K562 (cell line): ENCODE measurements at regions not wholly inside any gene's neighbourhood (a gene's known extent, or its start where the extent isn't known, plus 50 kb on each side); places are given as distances from the start of the nearest gene placed in this dataset.

Source experiments
- ATAC-seq: fragments of 200-7000 bp; cut with Tn5 transposase; 3 replicates; pipeline ENCODE4 v1.9.1; 2020; ENCODE audit warnings: moderate library complexity
- BruUV-seq: library from RNA; stranded (reverse); fragments of 400-500 nt; replicated peaks from 2 replicates; lab custom pipeline; 2021; lab: Mats Ljungman, UMichigan
- CTCF ChIA-PET: fragments of 300-600 bp; formaldehyde crosslinking; extraction: SDS; loops from one replicate; lab custom pipeline; 2021; ENCODE audit warnings: low intra/inter-chr PET ratio; lab: Yijun Ruan, JAX
- POLR2A ChIA-PET: fragments of 300-600, 350-650 bp; sonication (Branson Sonifier 250); formaldehyde crosslinking; extraction: SDS; loops from one replicate; lab custom pipeline; 2021; ENCODE audit warnings: antibody characterized with exemption, inconsistent platforms; lab: Yijun Ruan, JAX
- DNase-seq, 4 experiments: peaks; one replicate each; pipeline versions ENCODE4 v3.0.0 to v3.0.0-alpha.2; 2011 to 2018; ENCODE audit warnings: low spot score in 3 of 4, mixed read lengths in 3 of 4; ENCODE audit errors: extremely low read depth in 1 of 4
- FAIRE-seq: peaks from 2 replicates; lab custom pipeline; 2011; peaks lifted over from hg19 to GRCh38; lab: Jason Lieb, UNC
- H2AFZ ChIP-seq: 2 replicates; pipeline ENCODE4 v1.6.0; 2011; ENCODE audit warnings: low read depth, low read length, control low read depth, inconsistent platforms
- H3K27ac ChIP-seq: fragments of 200-600 bp; 3 replicates; pipeline ENCODE4 v1.8.0; 2011; ENCODE audit warnings: low read depth, mild to moderate bottlenecking, control low read depth, inconsistent platforms, low read length, moderate library complexity, mixed read lengths; ENCODE audit errors: extremely low read depth
- H3K27me3 ChIP-seq, 2 experiments: fragments of 300-600 bp in 1 of 2; 2 replicates in 1 of 2; 3 replicates in 1 of 2; pipeline versions ENCODE4 v1.6.0 to v1.8.0; 2011; ENCODE audit warnings: inconsistent platforms in 2 of 2, low read length in 2 of 2, mild to moderate bottlenecking in 1 of 2, mixed read lengths in 1 of 2, moderate library complexity in 1 of 2; ENCODE audit not compliant: control insufficient read depth in 2 of 2, insufficient read depth in 2 of 2
- H3K36me3 ChIP-seq: fragments of 300-600 bp; 3 replicates; pipeline ENCODE4 v1.8.0; 2011; ENCODE audit warnings: mild to moderate bottlenecking, low read length, inconsistent platforms; ENCODE audit not compliant: control insufficient read depth, insufficient read depth
- H3K4me1 ChIP-seq, 2 experiments: fragments of 200-600 bp in 1 of 2; replicated peaks in 1 of 2; 2 replicates in 1 of 2; 3 replicates in 1 of 2; pipeline versions ENCODE4 v1.5.1 to v1.8.0; 2011; ENCODE audit warnings: inconsistent platforms in 2 of 2, low read length in 2 of 2, mild to moderate bottlenecking in 1 of 2, mixed read lengths in 1 of 2, moderate library complexity in 1 of 2; ENCODE audit not compliant: control insufficient read depth in 2 of 2, insufficient read depth in 2 of 2
- H3K4me2 ChIP-seq: 2 replicates; pipeline ENCODE4 v1.6.1; 2011; ENCODE audit warnings: low read length, control low read depth, inconsistent platforms, mixed read lengths; ENCODE audit not compliant: insufficient read depth
- H3K4me3 ChIP-seq: fragments of 200-600 bp; sonication (generic), shearing (Covaris generic); 2 replicates; pipeline ENCODE4 v1.5.1; 2016; ENCODE audit warnings: control low read depth, inconsistent platforms
- H3K79me2 ChIP-seq: fragments of 200-600 bp; 3 replicates; pipeline ENCODE4 v1.8.0; 2011; ENCODE audit warnings: low read length, inconsistent platforms; ENCODE audit not compliant: control insufficient read depth, insufficient read depth
- H3K9ac ChIP-seq, 2 experiments: 2 replicates each; pipeline versions ENCODE4 v1.6.0 to v1.6.1; 2011; ENCODE audit warnings: low read depth in 2 of 2, low read length in 2 of 2, control low read depth in 1 of 2, inconsistent platforms in 1 of 2, mild to moderate bottlenecking in 1 of 2, mixed read lengths in 1 of 2; ENCODE audit not compliant: insufficient read depth in 1 of 2
- H3K9me1 ChIP-seq: one replicate; pipeline ENCODE4 v1.6.0; 2011; ENCODE audit warnings: inconsistent platforms, mild to moderate bottlenecking, low read length, moderate library complexity; ENCODE audit not compliant: control insufficient read depth, insufficient read depth
- H3K9me3 ChIP-seq: replicated peaks from 2 replicates; pipeline ENCODE4 v1.5.1; 2011; ENCODE audit warnings: low read depth, low read length, inconsistent platforms; ENCODE audit not compliant: control insufficient read depth, insufficient read depth
- H4K20me1 ChIP-seq: replicated peaks from 2 replicates; pipeline ENCODE4 v1.6.1; 2011; ENCODE audit warnings: low read length, inconsistent platforms, mixed read lengths; ENCODE audit not compliant: control insufficient read depth, insufficient read depth
- CTCF ChIP-seq, 3 experiments: IDR thresholded peaks in 2 of 3; conservative IDR thresholded peaks in 1 of 3; 2 replicates each; pipeline ENCODE4 v1.5.1; 2011 to 2012; ENCODE audit warnings: low read length in 3 of 3, mild to moderate bottlenecking in 3 of 3, control low read depth in 2 of 3, improper control_type of control experiment in 1 of 3, inconsistent platforms in 1 of 3, low read depth in 1 of 3, mixed read lengths in 1 of 3, moderate library complexity in 1 of 3; ENCODE audit not compliant: insufficient read depth in 2 of 3
- HOXB6 ChIP-seq: fragments of 250-450 bp; sonication (Bioruptor Pico); IDR thresholded peaks from 2 replicates; pipeline ENCODE4 v1.5.1; 2022; ENCODE audit warnings: mild to moderate bottlenecking, borderline replicate concordance
- KLF10 ChIP-seq: fragments of 250-450 bp; sonication (Bioruptor Pico); IDR thresholded peaks from 2 replicates; pipeline ENCODE4 v1.6.1; 2021; ENCODE audit warnings: matching md5 sums
- MEF2D ChIP-seq: conservative IDR thresholded peaks from 2 replicates; pipeline ENCODE4 v1.6.1; 2016; ENCODE audit warnings: low read depth, missing genetic modification characterization, missing compliant biosample characterization
- NCOA6 ChIP-seq: fragments of 450-650 bp; IDR thresholded peaks from 2 replicates; pipeline ENCODE4 v1.6.1; 2017; ENCODE audit warnings: mild to moderate bottlenecking
- NONO ChIP-seq, 2 experiments: fragments of 200-400 bp in 1 of 2; fragments of 450-650 bp in 1 of 2; formaldehyde crosslinking in 1 of 2; IDR thresholded peaks; 2 replicates each; pipeline ENCODE4 v1.6.1; 2017; ENCODE audit warnings: low read depth in 2 of 2, mild to moderate bottlenecking in 2 of 2, moderate library complexity in 2 of 2, low read length in 1 of 2
- PHF8 ChIP-seq: fragments of 200-600 bp; sonication (generic); IDR thresholded peaks from 2 replicates; pipeline ENCODE4 v1.6.1; 2012; ENCODE audit warnings: mixed run types, mild to moderate bottlenecking, inconsistent platforms, low read length, moderate library complexity, borderline replicate concordance
- RBFOX2 ChIP-seq: fragments of 200-400 bp; formaldehyde crosslinking; IDR thresholded peaks from 2 replicates; pipeline ENCODE4 v1.6.1; 2017; ENCODE audit warnings: low read depth, mild to moderate bottlenecking, low read length, moderate library complexity
- RHOXF2B ChIP-seq: fragments of 250-450 bp; sonication (Bioruptor Pico); conservative IDR thresholded peaks from 2 replicates; pipeline ENCODE4 v1.5.1; 2021
- TCF7L2 ChIP-seq: fragments of 150-350 bp; IDR thresholded peaks from 2 replicates; pipeline ENCODE4 v1.6.1; 2016; ENCODE audit warnings: low read depth, mild to moderate bottlenecking, low read length, moderate library complexity
- ZNF347 ChIP-seq: fragments of 450-650 bp; formaldehyde crosslinking; IDR thresholded peaks from 2 replicates; pipeline ENCODE4 v1.4.0; 2020; ENCODE audit warnings: low read depth, mild to moderate bottlenecking, moderate library complexity
- ZNF699 ChIP-seq: fragments of 250-450 bp; sonication (Bioruptor Pico); IDR thresholded peaks from 2 replicates; pipeline ENCODE4 v1.8.0; 2021; ENCODE audit warnings: mild to moderate bottlenecking, moderate library complexity; ENCODE audit not compliant: insufficient replicate concordance
- WGBS: fragments of 100-300 bp; shearing (Covaris generic); methylation state at CpG from one replicate; pipeline ENCODE4 v1.1.6; 2016; ENCODE audit warnings: low coverage, mixed read lengths; ENCODE audit not compliant: insufficient coverage; ENCODE audit errors: missing lambda C conversion rate; 5-methylcytosine and 5-hydroxymethylcytosine counted together
- in situ Hi-C: fragments of 300-500 bp; cut with MboI; formaldehyde crosslinking; loops from 4 replicates; pipeline ENCODE4 v1.15.0; 2018; ENCODE audit warnings: inconsistent platforms, mixed read lengths
- intact Hi-C: fragments of 100-400 bp; cut with micrococcal nuclease; formaldehyde crosslinking; loops from 2 replicates; pipeline ENCODE4 v1.14.2; 2022
- TF ChIP-seq, protein P1 (sequence below), 2 experiments: fragments of 450-650 bp; IDR thresholded peaks; 2 replicates each; pipeline ENCODE4 v1.6.1; 2018; ENCODE audit warnings: mild to moderate bottlenecking in 2 of 2, low read depth in 1 of 2; ENCODE audit not compliant: partially characterized antibody in 2 of 2

DNA sequence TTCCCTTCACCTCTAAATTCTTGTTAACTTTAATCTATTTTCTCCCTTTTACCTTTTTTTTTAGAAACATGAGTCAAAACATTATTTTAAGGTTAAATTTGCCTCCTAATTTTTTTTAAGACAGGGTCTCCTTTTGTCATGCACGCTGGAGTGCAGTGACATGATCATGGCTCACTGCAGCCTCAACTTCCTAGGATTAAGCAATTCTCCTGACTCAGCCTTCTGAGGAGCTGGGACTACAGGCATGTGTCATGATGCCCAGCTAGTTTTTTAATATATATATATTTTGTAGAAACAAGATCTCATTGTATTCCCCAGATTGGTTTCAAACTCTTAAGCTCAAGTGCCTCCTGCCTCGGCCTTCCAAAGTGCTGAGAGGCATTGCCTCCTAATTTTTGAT lies 424.7 kb upstream of the FAM174A start:
- ATAC-seq (no peak), DNase-seq (no peak), FAIRE-seq (no peak)
- Histone ChIP-seq H3K4me2 (no peak overlapping the region), H3K4me1 (no peaks in the 10 kb centered on the region), H3K27me3 (no peaks in the 10 kb centered on the region), H4K20me1 (no peaks in the 10 kb centered on the region), H3K36me3 (no peaks in the 10 kb centered on the region), H2AFZ (no peak overlapping the region), H3K9me3 (no peaks in the 10 kb centered on the region), H3K27ac (no peak overlapping the region), H3K9ac (no peak overlapping the region), H3K4me3 (no peak overlapping the region), H3K9me1 (no peaks in the 10 kb centered on the region), H3K79me2 (no peaks in the 10 kb centered on the region)
- CTCF ChIA-PET: no interaction called here
- POLR2A ChIA-PET: no interaction called here
- WGBS: 4% methylated on average over 2 of the region's 2 CpGs
- no TSS peak for BruUV-seq
- intact Hi-C loops: no loop called here
- in situ Hi-C loops: no loop called here
- no peak for TF ChIP-seq CTCF (IDR thresholded peaks at IDR 0.05 in 2 of 3, conservative IDR thresholded peaks at IDR 0.05 in 1 of 3; ENCODE audit: insufficient read depth in 2 of 3, low read depth in 1 of 3, low read length in 3 of 3)
- TF ChIP-seq MEF2D (tag): no peak
- no peak for TF ChIP-seq ZNF347 (CRISPR knock-in tag)
- no peak for TF ChIP-seq ZNF699 (CRISPR knock-in tag)
- TF ChIP-seq NCOA6: no peak
- TF ChIP-seq RHOXF2B (CRISPR knock-in tag): no peak
- no peak for TF ChIP-seq PHF8
- no peak for TF ChIP-seq TCF7L2
- no peak for TF ChIP-seq HOXB6 (CRISPR knock-in tag)
- TF ChIP-seq NONO (IDR thresholded peaks at IDR 0.05; ENCODE audit: low read depth in 2 of 2, low read length in 1 of 2): no peak
- no peak for TF ChIP-seq KLF10 (CRISPR knock-in tag)
- TF ChIP-seq, protein P1, sequence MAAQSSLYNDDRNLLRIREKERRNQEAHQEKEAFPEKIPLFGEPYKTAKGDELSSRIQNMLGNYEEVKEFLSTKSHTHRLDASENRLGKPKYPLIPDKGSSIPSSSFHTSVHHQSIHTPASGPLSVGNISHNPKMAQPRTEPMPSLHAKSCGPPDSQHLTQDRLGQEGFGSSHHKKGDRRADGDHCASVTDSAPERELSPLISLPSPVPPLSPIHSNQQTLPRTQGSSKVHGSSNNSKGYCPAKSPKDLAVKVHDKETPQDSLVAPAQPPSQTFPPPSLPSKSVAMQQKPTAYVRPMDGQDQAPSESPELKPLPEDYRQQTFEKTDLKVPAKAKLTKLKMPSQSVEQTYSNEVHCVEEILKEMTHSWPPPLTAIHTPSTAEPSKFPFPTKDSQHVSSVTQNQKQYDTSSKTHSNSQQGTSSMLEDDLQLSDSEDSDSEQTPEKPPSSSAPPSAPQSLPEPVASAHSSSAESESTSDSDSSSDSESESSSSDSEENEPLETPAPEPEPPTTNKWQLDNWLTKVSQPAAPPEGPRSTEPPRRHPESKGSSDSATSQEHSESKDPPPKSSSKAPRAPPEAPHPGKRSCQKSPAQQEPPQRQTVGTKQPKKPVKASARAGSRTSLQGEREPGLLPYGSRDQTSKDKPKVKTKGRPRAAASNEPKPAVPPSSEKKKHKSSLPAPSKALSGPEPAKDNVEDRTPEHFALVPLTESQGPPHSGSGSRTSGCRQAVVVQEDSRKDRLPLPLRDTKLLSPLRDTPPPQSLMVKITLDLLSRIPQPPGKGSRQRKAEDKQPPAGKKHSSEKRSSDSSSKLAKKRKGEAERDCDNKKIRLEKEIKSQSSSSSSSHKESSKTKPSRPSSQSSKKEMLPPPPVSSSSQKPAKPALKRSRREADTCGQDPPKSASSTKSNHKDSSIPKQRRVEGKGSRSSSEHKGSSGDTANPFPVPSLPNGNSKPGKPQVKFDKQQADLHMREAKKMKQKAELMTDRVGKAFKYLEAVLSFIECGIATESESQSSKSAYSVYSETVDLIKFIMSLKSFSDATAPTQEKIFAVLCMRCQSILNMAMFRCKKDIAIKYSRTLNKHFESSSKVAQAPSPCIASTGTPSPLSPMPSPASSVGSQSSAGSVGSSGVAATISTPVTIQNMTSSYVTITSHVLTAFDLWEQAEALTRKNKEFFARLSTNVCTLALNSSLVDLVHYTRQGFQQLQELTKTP (IDR thresholded peaks at IDR 0.05; ENCODE audit: low read depth in 1 of 2, partially characterized antibody in 2 of 2): no peak
- TF ChIP-seq RBFOX2: no peak
